Motor neuron (in vitro differentiated cells): ENCODE measurements at regions not wholly inside any gene's neighbourhood (a gene's known extent, or its start where the extent isn't known, plus 50 kb on each side); places are given as distances from the start of the nearest gene placed in this dataset.
"Not testable (repeated sequence)": the region's sequence is repeated elsewhere in the genome, so short reads cannot be mapped to it uniquely, and the experiment has no call there.

ENCODE experiments used
- ATAC-seq, 8 experiments: fragments of 200-7000 bp; cut with Tn5 transposase; replicated peaks in 6 of 8; 2 replicates each; pipeline ENCODE4 v1.8.0; 2021; ENCODE audit warnings: mild to moderate bottlenecking in 8 of 8, moderate library complexity in 8 of 8
- H3K27ac ChIP-seq, 2 donors: fragments of 250-450 bp; sonication (Bioruptor Pico); 2 replicates each; pipeline ENCODE4 v1.9.0; 2021; ENCODE audit warnings: antibody characterized with exemption in 2 of 2, mild to moderate bottlenecking in 2 of 2, moderate library complexity in 1 of 2
- H3K4me1 ChIP-seq, 2 donors: fragments of 250-450 bp; sonication (Bioruptor Pico); replicated peaks in 1 of 2; 2 replicates each; pipeline ENCODE4 v1.6.1; 2021; ENCODE audit warnings: antibody characterized with exemption in 2 of 2, mild to moderate bottlenecking in 2 of 2, moderate library complexity in 1 of 2
- H3K4me3 ChIP-seq, 5 donors: fragments of 250-450 bp; sonication (Bioruptor Pico); 2 replicates each; pipeline ENCODE4 v1.9.0; 2021; ENCODE audit warnings: antibody characterized with exemption in 5 of 5, mild to moderate bottlenecking in 5 of 5, moderate library complexity in 4 of 5
- WGBS, 10 experiments: fragments of 450-650 bp; shearing (Covaris generic); methylation state at CpG; one replicate each; pipeline ENCODE4 v1.0.0; 2022; 5-methylcytosine and 5-hydroxymethylcytosine counted together
- in situ Hi-C, 9 experiments: fragments of 400-800 bp; cut with MboI; loops; one replicate each; pipeline ENCODE4 v1.15.0; 2021; ENCODE audit warnings: low sequenced_read_pairs in 9 of 9, low pct_unique_long_range_greater_than_20kb in 2 of 9; ENCODE audit not compliant: unreplicated experiment in 9 of 9

DNA sequence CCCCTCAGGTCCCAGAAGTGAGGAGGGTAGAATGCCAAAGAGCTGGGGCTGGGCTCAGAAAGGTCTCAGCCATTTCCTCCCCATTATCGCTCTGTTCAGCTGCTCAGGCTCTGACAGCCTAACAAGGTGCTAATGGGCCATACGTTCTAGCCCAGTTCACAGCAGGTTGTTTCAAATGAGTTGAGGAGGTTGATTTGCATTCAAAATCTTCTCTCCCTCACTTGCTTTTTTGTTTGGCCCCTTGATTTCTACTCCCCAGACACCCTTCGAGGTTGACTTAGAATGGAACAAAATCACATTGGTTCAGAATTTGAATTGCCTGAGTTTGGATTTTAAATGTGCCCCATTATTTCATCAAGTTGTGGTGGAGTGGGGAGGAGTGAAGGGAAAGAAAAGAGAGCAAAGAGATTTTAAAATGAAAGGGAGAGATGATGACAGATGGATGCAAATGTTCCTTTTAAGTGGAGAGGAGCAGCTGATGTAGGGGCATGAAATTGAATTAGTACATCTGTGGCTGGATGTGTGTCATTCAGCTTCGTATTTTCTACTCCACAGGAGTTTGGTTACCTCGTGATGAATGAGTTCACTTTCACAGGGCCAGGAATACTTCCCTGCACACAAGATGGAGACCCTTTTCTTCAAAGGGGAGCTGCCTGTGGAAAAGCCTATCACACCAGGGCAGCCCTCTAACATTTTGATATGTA is 425.8 kb upstream of the CAMK1G start:
- peak in 3 of 8 experiments; percentile 80 to 83 (median 81) for ATAC-seq
- in situ Hi-C loops, result no loop called here
- peak overlapping the region in 1 of 2 donors; percentile 82 for H3K27ac ChIP-seq
- WGBS, 10 experiments, result 0 to 20% (median 13%) methylated on average over 1 to 5 of the region's 5 CpGs; no CpG with 5 or more reads in 2 of the 10 experiments
- H3K4me1 ChIP-seq, result peaks cover 26 to 49% of the 10 kb centered on the region in 2 donors
- no peak overlapping the region for H3K4me3 ChIP-seq

DNA sequence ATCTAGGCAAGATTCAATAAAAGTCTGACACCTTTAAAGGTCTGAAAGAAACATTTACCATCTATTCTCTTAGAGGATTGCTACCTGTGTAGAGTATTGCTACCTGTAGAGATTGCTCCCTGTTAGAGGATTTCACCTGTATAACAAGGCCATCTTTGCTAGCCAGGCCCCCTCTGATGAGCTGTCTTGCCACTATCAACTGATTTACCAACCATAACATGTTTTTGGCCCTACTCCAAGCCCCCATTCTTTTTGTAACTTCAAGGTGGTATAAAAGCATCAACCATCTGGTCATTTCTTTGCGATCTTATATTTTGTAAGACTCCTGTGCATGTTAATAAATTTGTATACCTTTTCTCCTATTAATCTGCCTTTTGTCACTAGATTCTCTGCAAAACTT is 424.7 kb upstream of the CAMK1G start:
- peaks cover 26 to 43% of the 10 kb centered on the region in 2 donors for H3K4me1 ChIP-seq
- ATAC-seq, result no peak

DNA sequence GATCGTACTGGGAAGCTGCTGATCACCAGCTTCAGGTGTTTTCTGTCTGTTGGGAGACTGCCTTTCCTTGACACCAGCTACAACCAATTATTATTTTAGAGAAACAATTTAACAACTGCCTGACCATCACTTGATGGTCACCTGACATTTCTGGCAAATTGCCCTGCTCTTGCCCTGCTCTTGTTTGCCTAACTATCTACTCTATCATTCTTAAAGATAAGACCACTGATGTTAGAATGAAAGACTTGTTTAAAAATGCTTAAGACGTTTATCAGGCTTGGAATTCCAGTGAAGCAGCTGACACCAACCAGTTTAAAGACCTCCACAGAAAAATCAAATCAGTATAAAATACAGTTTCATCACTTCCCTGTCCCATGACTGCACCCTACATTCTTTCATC is 423.3 kb upstream of the CAMK1G start:
- H3K27ac ChIP-seq, result no peak overlapping the region
- 0 to 100% (median 77%) methylated on average over 1 to 2 of the region's 2 CpGs; no CpG with 5 or more reads in 1 of the 10 experiments for WGBS, 10 experiments
- peaks cover 23 to 35% of the 10 kb centered on the region in 2 donors for H3K4me1 ChIP-seq
- in situ Hi-C loops, result no loop called here
- no peak overlapping the region for H3K4me3 ChIP-seq
- no peak for ATAC-seq

More for the DNA sequence above, 424.7 kb upstream of the CAMK1G start:
- 7 to 100% (median 88%) methylated on average over 1 of the region's 1 CpG; no CpG with 5 or more reads in 2 of the 10 experiments for WGBS, 10 experiments
- H3K27ac ChIP-seq, result no peak overlapping the region
- no peak overlapping the region for H3K4me3 ChIP-seq
- in situ Hi-C loops, result no loop called here

DNA sequence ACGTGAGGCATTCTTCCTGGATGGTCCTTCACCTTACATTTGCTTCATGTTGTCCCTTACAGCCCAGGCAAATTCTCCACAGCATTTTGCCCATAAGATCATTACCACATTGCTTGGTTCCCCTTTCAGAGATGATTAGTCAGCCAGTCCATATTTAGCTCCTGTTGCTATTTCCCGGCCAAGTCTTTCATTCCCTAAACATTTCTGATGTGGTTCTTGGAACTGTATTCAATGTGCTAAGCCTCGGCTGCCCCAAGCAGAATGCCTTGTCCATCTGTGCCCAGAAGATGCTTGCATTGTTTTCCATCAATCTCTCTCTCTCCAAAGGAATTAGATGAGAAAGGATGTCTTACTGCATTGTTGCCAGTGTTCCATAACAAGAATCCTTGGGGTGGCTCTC is 420.9 kb upstream of the CAMK1G start:
- Histone ChIP-seq H3K27ac (no peak overlapping the region), H3K4me3 (no peak overlapping the region), H3K4me1 (peaks cover 7 to 13% of the 10 kb centered on the region in 2 donors)
- 20 to 100% (median 81%) methylated on average over 1 to 3 of the region's 3 CpGs for WGBS, 10 experiments
- in situ Hi-C loops, result no loop called here
- no peak for ATAC-seq

DNA sequence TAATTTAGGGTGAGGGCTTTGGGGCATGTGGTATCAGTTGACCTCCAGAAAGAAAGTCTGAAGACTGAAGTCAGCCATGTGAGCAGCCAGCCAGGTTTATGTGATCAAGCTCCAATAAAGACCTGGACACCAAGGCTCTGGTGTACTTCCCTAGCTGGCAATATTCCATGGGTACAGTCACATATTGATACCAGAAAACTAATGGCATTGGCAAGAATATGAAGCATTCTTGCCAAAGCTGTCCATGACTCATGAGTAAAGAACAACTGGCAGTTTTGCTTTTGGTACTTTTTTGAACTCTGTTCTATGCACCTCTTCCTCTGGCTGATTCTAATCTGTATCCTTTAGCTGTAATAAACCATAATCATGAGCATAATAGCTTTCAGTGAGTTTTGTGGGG is 415.3 kb upstream of the CAMK1G start:
- Histone ChIP-seq H3K27ac (no peak overlapping the region), H3K4me3 (no peak overlapping the region), H3K4me1 (no peaks in the 10 kb centered on the region)
- no peak for ATAC-seq
- in situ Hi-C loops, result no loop called here

DNA sequence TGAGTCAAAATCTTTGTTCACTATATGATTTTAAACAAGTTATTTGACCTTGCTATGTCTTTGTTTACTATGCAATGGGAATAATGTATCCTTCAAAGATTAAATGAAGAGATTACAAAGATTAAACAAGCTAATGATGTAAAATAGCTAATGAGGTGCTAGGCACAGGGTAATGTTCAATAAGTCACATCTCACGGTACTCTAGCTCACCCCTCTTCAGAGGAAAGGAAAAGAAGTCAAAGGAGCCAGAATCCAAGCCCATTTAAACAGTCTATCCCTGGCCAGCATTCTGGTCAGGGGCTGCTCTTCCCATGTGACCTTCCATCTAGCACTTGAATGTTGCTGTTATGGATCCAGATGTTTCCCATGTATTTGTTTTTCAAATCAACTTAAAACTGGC is 412.4 kb upstream of the CAMK1G start:
- in situ Hi-C loops, result no loop called here
- no peak for ATAC-seq
- H3K4me3 ChIP-seq, result no peak overlapping the region
- 0 to 71% (median 0%) methylated on average over 1 of the region's 1 CpG; no CpG with 5 or more reads in 4 of the 10 experiments for WGBS, 10 experiments
- no peak overlapping the region for H3K27ac ChIP-seq
- H3K4me1 ChIP-seq, result no peaks in the 10 kb centered on the region

DNA sequence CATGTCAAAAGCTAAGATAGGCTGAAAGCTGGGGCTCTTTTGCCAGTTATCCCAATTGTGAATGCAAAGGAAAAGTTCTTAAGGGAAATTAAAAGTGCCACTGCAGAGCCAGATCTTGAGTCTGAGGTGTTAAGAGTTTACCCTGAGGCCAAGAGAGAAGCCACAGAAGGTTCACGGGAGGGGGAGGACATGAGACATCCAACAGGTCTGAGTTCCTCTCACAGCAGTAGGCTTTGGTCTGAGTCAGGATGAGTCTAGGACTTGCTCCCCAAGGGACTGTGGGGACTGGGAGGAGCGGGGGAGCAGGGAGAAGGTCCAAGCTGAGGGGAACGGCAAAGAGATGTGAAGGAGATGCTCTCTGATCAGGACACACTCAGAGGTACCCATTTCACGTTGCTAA is 411.2 kb upstream of the CAMK1G start:
- in situ Hi-C loops, result no loop called here
- no peak overlapping the region for H3K4me3 ChIP-seq
- ATAC-seq, result no peak
- H3K4me1 ChIP-seq, result no peaks in the 10 kb centered on the region
- no peak overlapping the region for H3K27ac ChIP-seq
- 0 to 98% (median 82%) methylated on average over 1 to 4 of the region's 4 CpGs; no CpG with 5 or more reads in 1 of the 10 experiments for WGBS, 10 experiments

DNA sequence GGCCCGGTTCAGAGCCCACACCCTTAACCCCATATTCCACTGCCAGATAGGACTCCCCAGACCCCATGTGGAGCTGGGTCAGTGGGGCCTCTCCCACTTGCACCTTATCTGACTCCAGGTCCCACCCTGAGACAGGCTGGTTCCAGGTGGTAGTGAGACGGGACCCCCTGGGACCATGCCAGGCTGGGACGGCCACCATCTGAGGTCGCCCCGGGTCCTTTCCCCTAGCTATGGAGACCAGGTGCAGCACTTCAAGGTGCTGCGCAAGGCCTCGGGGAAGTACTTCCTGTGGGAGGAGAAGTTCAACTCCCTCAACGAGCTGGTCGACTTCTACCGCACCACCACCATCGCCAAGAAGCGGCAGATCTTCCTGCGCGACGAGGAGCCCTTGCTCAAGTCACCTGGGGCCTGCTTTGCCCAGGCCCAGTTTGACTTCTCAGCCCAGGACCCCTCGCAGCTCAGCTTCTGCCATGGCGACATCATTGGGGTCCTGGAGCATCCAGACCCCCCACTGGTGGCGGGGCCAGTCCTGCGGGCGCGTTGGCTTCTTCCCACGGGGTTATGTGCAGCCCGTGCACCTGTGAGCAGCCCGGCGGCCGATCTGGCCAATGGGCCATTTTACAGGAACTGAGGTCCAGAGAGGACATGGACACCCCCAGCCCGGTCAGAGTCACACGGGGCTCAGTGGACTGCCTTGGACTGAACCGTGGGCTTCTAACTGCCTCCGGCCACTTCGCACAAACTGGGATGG is 410.5 kb upstream of the CAMK1G start:
- H3K27ac ChIP-seq, in situ Hi-C loops, H3K4me1 ChIP-seq, ATAC-seq, H3K4me3 ChIP-seq: not testable (repeated sequence)
- 80 to 96% (median 86%) methylated on average over 1 to 9 of the region's 31 CpGs; no CpG with 5 or more reads in 5 of the 10 experiments for WGBS, 10 experiments

DNA sequence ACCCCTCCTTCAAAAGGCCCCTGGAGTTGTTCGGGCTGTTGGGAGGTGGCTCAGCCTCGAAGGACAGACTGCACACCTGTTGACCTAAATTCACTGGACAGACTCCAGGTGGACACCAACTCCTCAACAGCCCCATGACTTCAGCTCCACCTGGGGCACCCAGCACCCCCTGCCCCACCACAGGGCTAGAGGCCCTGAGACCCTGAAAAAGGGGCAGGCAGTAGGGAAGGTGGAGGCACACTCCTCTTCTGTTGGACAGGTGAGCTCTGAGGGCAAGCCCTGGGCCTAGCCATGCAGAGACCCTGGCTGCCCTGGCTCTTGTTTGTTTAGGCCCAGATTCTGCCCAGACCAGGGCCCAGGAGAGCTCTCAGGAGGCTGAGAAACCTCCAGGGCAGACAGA is 409.7 kb upstream of the CAMK1G start:
- 20 to 100% (median 100%) methylated on average over 1 of the region's 2 CpGs; no CpG with 5 or more reads in 7 of the 10 experiments for WGBS, 10 experiments
- H3K4me1 ChIP-seq, ATAC-seq, in situ Hi-C loops, H3K4me3 ChIP-seq, H3K27ac ChIP-seq: not testable (repeated sequence)

DNA sequence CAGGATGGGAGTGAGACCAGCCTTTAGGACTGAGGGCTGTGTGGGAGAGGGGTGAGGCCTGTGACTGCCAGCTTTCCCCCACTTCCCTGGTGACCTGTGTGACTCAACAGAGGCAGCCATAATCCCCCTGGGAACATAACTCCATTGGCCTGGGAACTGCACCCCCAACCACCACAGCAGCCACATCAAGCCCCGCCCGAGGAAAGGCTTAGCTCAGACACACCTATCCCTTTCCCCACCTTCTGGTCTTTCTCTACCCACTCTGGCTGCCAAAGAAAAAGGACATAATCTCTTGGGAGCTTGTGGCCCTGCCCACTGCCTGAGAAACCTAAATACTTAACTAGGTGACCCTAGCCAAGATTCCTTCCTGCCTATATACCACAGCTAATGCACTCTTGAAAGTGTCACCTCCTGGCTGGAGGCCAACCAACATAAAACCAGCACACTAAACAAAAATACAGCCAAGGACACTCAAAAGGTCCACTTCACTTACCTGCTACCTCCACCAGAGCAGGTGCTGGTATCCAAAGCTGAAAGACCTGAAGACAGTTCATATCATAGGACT is 406.6 kb upstream of the CAMK1G start:
- Histone ChIP-seq H3K27ac (no peak overlapping the region), H3K4me3 (no peak overlapping the region), H3K4me1 (no peaks in the 10 kb centered on the region)
- in situ Hi-C loops, result loop anchor here in 2 of 9 experiments (25.0 kb wide), 2 partner anchors 515 to 940 kb away; partner anchors contain the start of gene PLXNA2 (in 1 of the 2)
- 60 to 100% (median 100%) methylated on average over 2 of the region's 2 CpGs; no CpG with 5 or more reads in 7 of the 10 experiments for WGBS, 10 experiments
- ATAC-seq, result no peak

DNA sequence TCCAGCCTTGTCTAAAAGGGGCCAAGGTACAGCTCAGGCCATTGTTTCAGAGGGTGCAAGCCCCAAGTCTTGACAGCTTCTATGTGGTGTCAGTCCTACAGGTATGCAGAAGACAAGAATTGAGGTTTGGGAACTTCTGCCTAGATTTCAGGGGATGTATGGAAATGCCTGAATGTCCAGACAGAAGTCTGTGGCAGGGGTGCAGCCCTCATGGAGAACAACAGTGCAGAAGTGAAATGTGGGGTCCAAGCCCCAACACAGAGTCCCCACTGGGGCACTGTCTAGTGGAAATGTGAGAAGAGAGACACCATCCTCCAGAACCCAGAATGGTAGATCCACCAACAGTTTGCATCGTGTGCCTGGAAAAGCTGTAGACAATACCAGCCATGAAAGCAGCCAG is 400.3 kb upstream of the CAMK1G start:
- no peak for ATAC-seq
- no peak overlapping the region for H3K4me3 ChIP-seq
- H3K27ac ChIP-seq, result no peak overlapping the region
- WGBS, 10 experiments, result 0 to 100% (median 82%) methylated on average over 1 of the region's 1 CpG; no CpG with 5 or more reads in 6 of the 10 experiments
- no peaks in the 10 kb centered on the region for H3K4me1 ChIP-seq
- in situ Hi-C loops, result loop anchor here in 2 of 9 experiments (25.0 kb wide), 2 partner anchors 521 to 946 kb away; partner anchors contain the start of gene PLXNA2 (in 1 of the 2)

DNA sequence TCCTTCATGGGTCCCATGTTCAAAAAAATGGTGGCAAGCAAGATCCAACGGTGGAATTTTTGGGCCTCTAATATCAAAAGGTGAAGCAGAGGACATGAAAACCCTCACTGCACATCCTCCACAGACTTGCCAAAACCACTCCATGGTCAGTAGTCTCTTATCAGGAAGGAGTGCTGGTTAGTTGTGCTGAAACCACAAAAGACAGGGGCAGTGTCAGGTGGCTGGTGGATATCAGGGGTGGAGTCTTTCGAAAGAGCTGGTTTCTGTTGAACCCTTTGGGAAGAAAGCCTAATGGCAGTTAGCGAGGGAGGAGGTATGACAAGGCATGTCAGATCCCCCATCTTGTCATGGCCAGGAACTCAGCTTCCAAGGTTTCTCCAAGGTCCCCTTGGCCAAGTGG is 395.9 kb upstream of the CAMK1G start:
- ATAC-seq, result no peak
- in situ Hi-C loops, result loop anchor here in 2 of 9 experiments (25.0 kb wide), 2 partner anchors 525 to 950 kb away; partner anchors contain the start of gene PLXNA2 (in 1 of the 2)
- 13 to 100% (median 100%) methylated on average over 1 to 3 of the region's 3 CpGs; no CpG with 5 or more reads in 3 of the 10 experiments for WGBS, 10 experiments
- Histone ChIP-seq H3K27ac (no peak overlapping the region), H3K4me3 (no peak overlapping the region), H3K4me1 (peaks cover 0 to 5% of the 10 kb centered on the region in 2 donors)
